ENCODE measurements at regions not wholly inside any gene's neighbourhood (a gene's known extent, or its start where the extent isn't known, plus 50 kb on each side); places are given as distances from the start of the nearest gene placed in this dataset.

GRCh38 chr5:149438281-149438680 is 59.2 kb upstream of the IL17B start:
- DNase-seq (ENCODE audit: low read depth, low spot score): no peak
- H3K4me3 ChIP-seq (ENCODE audit: low read depth, low read length): no peak overlapping the region
- ChIA-PET CTCF (interaction anchor here (1.0 to 2.5 kb wide), 8 partner anchors 57 to 181 kb away, joined by 3 to 16 read pairs (median 10); partner anchors contain the start of gene CSNK1A1), POLR2A (interaction anchor here (1.2 kb wide), 1 partner anchor 57 kb away, joined by 4 read pairs; no protein-coding TSS in a partner anchor)
- TF ChIP-seq CTCF (IDR thresholded peaks at IDR 0.05; ENCODE audit: low read depth, low read length): no peak
- H3K27ac ChIP-seq (ENCODE audit: low read depth, low read length): peak overlapping the region; percentile 33
- H3K9me3 ChIP-seq (ENCODE audit: control insufficient read depth, insufficient read depth, low read length): no peaks in the 10 kb centered on the region
- peaks cover 2% of the 10 kb centered on the region for H3K27me3 ChIP-seq (ENCODE audit: control insufficient read depth, insufficient read depth, low read length)

DNA sequence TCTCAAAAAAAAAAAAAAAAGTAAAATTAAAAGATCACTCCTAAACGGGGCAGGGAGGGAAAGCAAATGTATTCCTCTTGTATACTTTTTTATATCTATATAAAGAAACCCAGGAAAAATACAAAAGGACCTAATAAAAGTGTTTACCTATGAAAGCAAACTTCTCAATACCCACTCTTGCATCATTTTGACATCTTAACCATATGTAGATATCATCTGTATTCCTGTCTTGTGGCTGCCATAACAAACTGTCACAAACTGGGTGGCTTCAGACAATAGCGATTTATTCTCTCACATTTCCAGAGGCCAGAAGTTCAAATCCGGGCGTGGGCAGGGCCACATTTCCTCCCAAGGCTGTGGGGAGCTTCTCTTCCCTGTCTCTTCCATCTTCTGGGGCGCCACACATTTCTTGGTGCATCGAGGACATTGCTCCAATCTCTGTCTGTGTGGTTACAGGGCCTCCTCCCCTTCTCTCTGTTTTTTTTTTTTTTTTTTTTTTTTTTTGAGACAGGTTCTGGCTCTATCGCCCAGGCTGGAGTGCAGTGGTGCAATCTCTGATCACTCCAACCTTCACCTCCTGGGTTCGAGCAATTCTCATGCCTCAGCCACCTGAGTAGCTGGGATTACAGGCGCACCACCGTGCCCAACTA is 58.4 kb upstream of the IL17B start:
- POLR2A ChIA-PET: interaction anchor here (5.5 kb wide), 1 partner anchor 113 kb away, joined by 23 read pairs; the partner anchor contains the start of gene CSNK1A1
- CTCF ChIA-PET: interaction anchor here (0.6 to 2.5 kb wide), 5 partner anchors 11 to 181 kb away, joined by 3 to 10 read pairs (median 4); no protein-coding TSS in a partner anchor
- Histone ChIP-seq H3K27me3 (ENCODE audit: control insufficient read depth, insufficient read depth, low read length) (peaks cover 2% of the 10 kb centered on the region), H3K4me3 (ENCODE audit: low read depth, low read length) (no peak overlapping the region), H3K27ac (ENCODE audit: low read depth, low read length) (no peak overlapping the region), H3K9me3 (ENCODE audit: control insufficient read depth, insufficient read depth, low read length) (no peaks in the 10 kb centered on the region)
- no peak for DNase-seq (ENCODE audit: low read depth, low spot score)
- TF ChIP-seq CTCF (IDR thresholded peaks at IDR 0.05; ENCODE audit: low read depth, low read length): no peak

- Histone ChIP-seq H3K27ac (ENCODE audit: low read depth, low read length) (no peak overlapping the region), H3K9me3 (ENCODE audit: control insufficient read depth, insufficient read depth, low read length) (no peaks in the 10 kb centered on the region), H3K4me3 (ENCODE audit: low read depth, low read length) (no peak overlapping the region), H3K27me3 (ENCODE audit: control insufficient read depth, insufficient read depth, low read length) (no peaks in the 10 kb centered on the region)
- ChIA-PET POLR2A (interaction anchor here (0.6 to 5.5 kb wide), 9 partner anchors 10 to 183 kb away, joined by 3 to 31 read pairs (median 6); partner anchors contain the start of genes CSNK1A1 and GRPEL2), CTCF (interaction anchor here (1.0 to 8.9 kb wide), 14 partner anchors 11 to 183 kb away, joined by 5 to 138 read pairs (median 16); partner anchors contain the start of genes CSNK1A1 and IL17B)
- DNase-seq (ENCODE audit: low read depth, low spot score): no peak
- no peak for TF ChIP-seq CTCF (IDR thresholded peaks at IDR 0.05; ENCODE audit: low read depth, low read length)
These were observed 56.6 kb upstream of the IL17B start for GRCh38 chr5:149435660-149436059.

GRCh38 chr5:149435015-149435376 is 55.9 kb upstream of the IL17B start:
- TF ChIP-seq CTCF (IDR thresholded peaks at IDR 0.05; ENCODE audit: low read depth, low read length): no peak
- no peak overlapping the region for H3K27ac ChIP-seq (ENCODE audit: low read depth, low read length)
- H3K4me3 ChIP-seq (ENCODE audit: low read depth, low read length): no peak overlapping the region
- DNase-seq (ENCODE audit: low read depth, low spot score): no peak
- POLR2A ChIA-PET: interaction anchor here (0.5 to 5.5 kb wide), 14 partner anchors 11 to 190 kb away, joined by 3 to 31 read pairs (median 7); partner anchors contain the start of genes CSNK1A1, GRPEL2 and PCYOX1L
- CTCF ChIA-PET: interaction anchor here (0.9 to 8.9 kb wide), 22 partner anchors 10 to 184 kb away, joined by 3 to 138 read pairs (median 10); partner anchors contain the start of genes CSNK1A1 and IL17B
- H3K9me3 ChIP-seq (ENCODE audit: control insufficient read depth, insufficient read depth, low read length): no peaks in the 10 kb centered on the region
- no peaks in the 10 kb centered on the region for H3K27me3 ChIP-seq (ENCODE audit: control insufficient read depth, insufficient read depth, low read length)
